HEK293T (cell line): ENCODE measurements at regions not wholly inside any gene's neighbourhood (a gene's known extent, or its start where the extent isn't known, plus 50 kb on each side); places are given as distances from the start of the nearest gene placed in this dataset.
A peak's percentile ranks its signal among the peaks of the same experiment; 100 is the strongest.
"Not testable (repeated sequence)": the region's sequence is repeated elsewhere in the genome, so short reads cannot be mapped to it uniquely, and the experiment has no call there.

Experiments used
- CTCF ChIA-PET: fragments of 350-600 bp; formaldehyde crosslinking; extraction: SDS; loops from one replicate; lab custom pipeline; 2021; ENCODE audit warnings: antibody characterized with exemption, inconsistent platforms; lab: Yijun Ruan, JAX
- POLR2A ChIA-PET: fragments of 350-600 bp; formaldehyde crosslinking; extraction: SDS; loops from one replicate; lab custom pipeline; 2020; ENCODE audit warnings: antibody characterized with exemption, inconsistent platforms; lab: Yijun Ruan, JAX
- DNase-seq: peaks from one replicate; pipeline ENCODE4 v3.0.0; 2012; ENCODE audit warnings: mixed read lengths; ENCODE audit errors: extremely low spot score
- ARNT ChIP-seq: fragments of 450-650 bp; IDR thresholded peaks from 2 replicates; pipeline ENCODE4 v1.6.1; 2017; ENCODE audit warnings: mild to moderate bottlenecking
- BHLHE40 ChIP-seq: fragments of 450-650 bp; IDR thresholded peaks from 2 replicates; pipeline ENCODE4 v1.6.1; 2016; ENCODE audit warnings: mild to moderate bottlenecking, moderate library complexity, borderline replicate concordance
- CTBP1 ChIP-seq: fragments of 450-650 bp; IDR thresholded peaks from 2 replicates; pipeline ENCODE4 v1.6.1; 2016; ENCODE audit warnings: borderline replicate concordance
- ELF4 ChIP-seq: fragments of 450-650 bp; IDR thresholded peaks from 2 replicates; pipeline ENCODE4 v1.6.1; 2017; ENCODE audit warnings: antibody characterized with exemption
- FOXA1 ChIP-seq: fragments of 450-650 bp; IDR thresholded peaks from 2 replicates; pipeline ENCODE4 v1.6.1; 2016; ENCODE audit warnings: mild to moderate bottlenecking
- FOXK2 ChIP-seq: fragments of 450-650 bp; IDR thresholded peaks from 2 replicates; pipeline ENCODE4 v1.6.1; 2016; ENCODE audit warnings: mild to moderate bottlenecking
- FOXM1 ChIP-seq: fragments of 450-650 bp; IDR thresholded peaks from 2 replicates; pipeline ENCODE4 v1.6.1; 2017; ENCODE audit warnings: mild to moderate bottlenecking, borderline replicate concordance
- HDGF ChIP-seq: fragments of 450-650 bp; IDR thresholded peaks from 2 replicates; pipeline ENCODE4 v1.6.1; 2017; ENCODE audit warnings: antibody characterized with exemption, borderline replicate concordance
- L3MBTL2 ChIP-seq: fragments of 450-650 bp; conservative IDR thresholded peaks from 2 replicates; pipeline ENCODE4 v1.6.1; 2016; ENCODE audit warnings: mild to moderate bottlenecking
- LEF1 ChIP-seq: fragments of 450-650 bp; IDR thresholded peaks from 2 replicates; pipeline ENCODE4 v1.6.1; 2017; ENCODE audit warnings: mild to moderate bottlenecking, borderline replicate concordance
- NFRKB ChIP-seq: fragments of 450-650 bp; IDR thresholded peaks from 2 replicates; pipeline ENCODE4 v1.6.1; 2016; ENCODE audit warnings: mild to moderate bottlenecking, moderate library complexity
- PKNOX1 ChIP-seq: fragments of 450-650 bp; IDR thresholded peaks from 2 replicates; pipeline ENCODE4 v1.6.1; 2016
- SP1 ChIP-seq: fragments of 450-650 bp; IDR thresholded peaks from 2 replicates; pipeline ENCODE4 v1.6.1; 2017
- SUZ12 ChIP-seq: fragments of 450-650 bp; IDR thresholded peaks from 2 replicates; pipeline ENCODE4 v1.6.1; 2016; ENCODE audit warnings: mild to moderate bottlenecking
- TARDBP ChIP-seq: fragments of 450-650 bp; IDR thresholded peaks from 2 replicates; pipeline ENCODE4 v1.6.1; 2016
- ZNF384 ChIP-seq: fragments of 450-650 bp; IDR thresholded peaks from 2 replicates; pipeline ENCODE4 v1.6.1; 2016

DNA sequence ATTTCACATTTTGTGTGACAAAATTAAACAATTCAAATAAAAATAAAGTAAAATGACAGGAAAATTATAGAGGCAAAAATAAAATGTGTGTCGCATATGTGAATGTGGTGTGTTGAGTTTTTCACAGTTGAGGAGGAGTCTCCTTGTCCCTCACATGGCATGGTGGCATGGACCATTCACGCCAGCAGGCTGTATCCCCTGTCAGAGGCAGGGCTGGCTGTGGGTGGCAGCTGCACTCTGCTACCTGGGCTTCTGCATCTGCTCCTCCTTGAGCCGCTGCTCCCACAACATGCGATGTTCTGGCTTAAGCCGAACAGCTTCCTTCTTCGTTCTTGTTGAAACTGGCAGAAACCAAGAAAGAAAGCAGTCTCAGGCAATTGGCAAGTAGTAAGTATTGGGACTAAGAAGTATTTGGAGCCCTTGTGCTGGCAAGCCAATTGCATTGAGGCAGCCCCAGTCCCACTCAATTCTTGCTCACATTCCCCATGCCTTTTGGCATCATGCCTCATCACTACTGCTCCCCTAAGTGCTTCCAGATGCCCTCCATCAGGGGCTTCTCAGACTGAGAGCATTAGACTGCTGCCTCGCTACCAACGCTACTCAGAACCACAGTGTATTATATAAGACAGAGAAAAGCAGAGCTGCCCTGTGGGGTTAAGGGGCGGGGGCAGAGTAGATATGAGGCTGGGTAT, 177.9 kb upstream of the NABP1 start:
- CTCF ChIA-PET: interaction anchor here (1.4 to 2.8 kb wide), 3 partner anchors 21 to 448 kb away, joined by 5 to 15 read pairs (median 10); no protein-coding TSS in a partner anchor
- TF ChIP-seq SUZ12: no peak
- no peak for TF ChIP-seq HDGF
- TF ChIP-seq FOXA1: no peak
- no peak for TF ChIP-seq CTBP1
- TF ChIP-seq BHLHE40: no peak
- DNase-seq: no peak
- POLR2A ChIA-PET: interaction anchor here (1.7 kb wide), 1 partner anchor 254 kb away, joined by 4 read pairs; no protein-coding TSS in a partner anchor

- ChIA-PET CTCF (interaction anchor here (0.6 to 2.8 kb wide), 6 partner anchors 13 to 449 kb away, joined by 3 to 15 read pairs (median 8); no protein-coding TSS in a partner anchor), POLR2A (interaction anchor here (1.7 kb wide), 1 partner anchor 254 kb away, joined by 4 read pairs; no protein-coding TSS in a partner anchor)
- no peak for DNase-seq
- TF ChIP-seq ARNT (no peak), TARDBP (no peak), FOXM1 (no peak), ZNF384 (no peak), ELF4 (no peak), SP1 (no peak), FOXA1 (no peak), CTBP1 (no peak), HDGF (no peak)
Observed at GRCh38 chr2:191500566-191500883, 177.4 kb upstream of the NABP1 start.

DNA sequence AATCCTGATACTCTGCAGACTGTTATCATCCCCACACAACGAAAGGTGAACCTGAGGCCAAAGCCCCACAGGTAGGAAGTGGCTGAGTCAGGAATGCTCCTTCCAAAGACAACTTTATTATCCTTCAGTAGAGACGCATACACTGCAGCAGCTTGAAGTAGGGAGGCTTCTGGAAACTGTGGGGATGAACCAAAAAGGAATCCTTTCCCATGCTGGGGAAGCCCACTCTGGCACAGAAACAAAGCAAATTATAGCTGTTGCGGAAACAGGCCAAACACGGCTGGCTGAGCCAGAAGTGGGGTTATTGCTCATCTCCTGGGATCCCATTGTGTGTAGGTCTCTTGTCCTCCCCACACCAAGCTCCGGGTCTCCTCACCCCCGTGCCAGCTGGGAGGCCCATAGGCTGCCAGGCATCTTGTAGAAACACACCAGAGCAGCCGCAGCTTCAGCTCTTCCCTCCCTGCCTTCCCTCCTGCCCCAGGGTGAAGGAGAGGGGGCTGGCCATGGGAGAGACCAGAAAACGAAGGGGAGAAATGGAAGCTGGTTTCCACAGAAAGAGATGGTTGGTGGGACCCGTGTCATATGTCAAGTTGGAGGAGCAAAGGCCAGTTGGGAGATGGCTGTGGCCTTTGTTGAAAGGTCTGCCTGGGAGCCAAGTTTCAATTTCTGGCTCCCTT, 176.9 kb upstream of the NABP1 start:
- CTCF ChIA-PET: interaction anchor here (0.6 to 2.8 kb wide), 9 partner anchors 12 to 452 kb away, joined by 3 to 15 read pairs (median 7); no protein-coding TSS in a partner anchor
- POLR2A ChIA-PET: interaction anchor here (1.7 kb wide), 1 partner anchor 255 kb away, joined by 4 read pairs; no protein-coding TSS in a partner anchor
- no peak for DNase-seq
- TF ChIP-seq LEF1 (no peak), BHLHE40 (no peak), ELF4 (no peak), SUZ12 (no peak), FOXM1 (no peak), ARNT (no peak), TARDBP (no peak), ZNF384 (no peak), HDGF (no peak), NFRKB (no peak), FOXK2 (no peak), PKNOX1 (no peak), FOXA1 (no peak), CTBP1 (no peak), SP1 (no peak), L3MBTL2 (no peak)

DNA sequence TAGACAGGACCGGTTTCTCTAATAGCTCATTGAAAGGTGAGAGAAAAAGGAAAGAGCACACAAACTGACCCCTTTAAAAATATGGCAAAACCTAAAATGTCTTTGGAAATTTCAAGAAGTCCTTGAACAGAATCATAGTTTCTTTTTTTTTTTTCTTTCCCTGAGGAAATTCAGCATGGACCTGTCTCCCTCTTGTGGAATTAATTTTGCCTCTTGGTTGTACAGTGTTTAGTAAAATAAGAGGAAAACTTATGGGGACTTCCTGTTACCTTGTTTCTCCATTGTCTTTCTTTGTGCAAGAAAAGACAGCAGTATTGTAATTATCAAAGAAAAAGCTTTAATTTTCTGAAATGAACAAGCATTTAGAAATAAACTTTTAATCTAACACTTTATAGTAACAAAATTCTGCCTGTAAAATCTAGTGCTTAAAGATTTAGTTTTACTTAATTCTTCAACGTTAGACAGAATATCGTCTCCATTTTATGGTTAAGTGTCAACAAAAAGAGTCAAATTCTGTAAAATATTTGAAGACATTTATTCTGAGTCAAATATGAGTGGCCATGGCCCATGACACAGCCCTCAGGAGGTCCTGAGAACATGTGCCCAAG, 176.3 kb upstream of the NABP1 start:
- ChIA-PET POLR2A (interaction anchor here (1.7 kb wide), 1 partner anchor 255 kb away, joined by 4 read pairs; no protein-coding TSS in a partner anchor), CTCF (interaction anchor here (0.6 to 2.8 kb wide), 8 partner anchors 14 to 453 kb away, joined by 4 to 15 read pairs (median 7); no protein-coding TSS in a partner anchor)
- no peak for DNase-seq
- TF ChIP-seq FOXK2 (no peak), LEF1 (no peak), BHLHE40 (no peak), SUZ12 (no peak), ZNF384 (peak; percentile 94), PKNOX1 (no peak), NFRKB (no peak)

GRCh38 chr2:191506515-191506914, 171.4 kb upstream of the NABP1 start:
- DNase-seq: no peak
- POLR2A ChIA-PET: no interaction called here
- CTCF ChIA-PET: no interaction called here
- TF ChIP-seq FOXK2 (no peak), SUZ12 (no peak), SP1 (no peak), CTBP1 (no peak)

DNA sequence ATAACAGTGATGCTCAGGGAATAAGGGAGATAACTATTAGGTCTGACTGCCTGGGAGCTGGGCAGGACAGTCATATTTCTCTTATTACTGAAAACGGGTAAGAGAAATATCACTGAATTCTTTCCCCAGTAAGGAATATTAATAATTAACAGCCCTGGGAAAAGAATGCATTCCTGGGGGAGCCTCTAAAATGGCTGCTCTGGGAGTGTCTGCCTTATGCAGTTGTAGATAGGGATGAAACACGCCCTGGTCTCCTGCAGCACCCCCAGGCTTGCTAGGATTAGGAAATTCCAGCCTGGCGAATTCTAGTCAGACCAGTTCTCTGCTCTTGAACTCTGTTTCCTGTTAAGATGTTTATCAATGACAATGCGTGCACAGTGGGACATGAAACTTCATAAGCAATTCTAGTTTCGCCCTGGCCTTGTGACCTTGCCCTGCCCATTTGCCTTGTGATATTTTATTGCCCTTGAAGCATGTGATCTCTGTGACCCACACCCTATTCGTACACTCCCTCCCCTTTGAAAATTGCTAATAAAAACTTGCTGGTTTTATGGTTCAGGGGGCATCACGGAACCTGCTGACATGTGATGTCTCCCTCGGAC, 170.6 kb upstream of the NABP1 start:
- POLR2A ChIA-PET, DNase-seq, CTCF ChIA-PET: not testable (repeated sequence)

DNA sequence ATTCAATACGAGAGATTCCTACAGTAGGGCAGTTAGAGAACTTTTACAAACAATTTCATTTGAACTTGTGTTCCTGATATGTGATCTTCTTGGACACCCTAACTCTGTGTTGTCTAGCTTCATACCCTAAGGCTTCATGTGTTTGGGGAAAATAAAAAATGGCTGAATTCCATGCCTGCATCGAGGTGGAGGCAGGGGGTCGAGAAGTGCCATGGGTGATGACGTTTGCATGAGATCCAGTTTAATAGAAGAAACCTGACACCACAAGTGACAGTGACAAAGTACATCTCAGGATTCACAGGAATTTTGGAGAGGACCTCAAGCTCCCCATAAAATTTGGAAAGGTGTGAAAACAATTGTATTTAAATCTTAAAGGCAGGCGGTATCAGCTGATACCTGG, 169.2 kb upstream of the NABP1 start:
- peak; percentile 28 for DNase-seq
- ChIA-PET CTCF (no interaction called here), POLR2A (no interaction called here)
- TF ChIP-seq L3MBTL2: peak; percentile 95
- TF ChIP-seq CTBP1: no peak
- TF ChIP-seq FOXK2: no peak
- TF ChIP-seq PKNOX1: peak; percentile 95
- TF ChIP-seq FOXA1: no peak
- no peak for TF ChIP-seq BHLHE40
- no peak for TF ChIP-seq FOXM1
- no peak for TF ChIP-seq LEF1
- no peak for TF ChIP-seq SP1
